ENCODE measurements at regions not wholly inside any gene's neighbourhood (a gene's known extent, or its start where the extent isn't known, plus 50 kb on each side); places are given as distances from the start of the nearest gene placed in this dataset.

DNA sequence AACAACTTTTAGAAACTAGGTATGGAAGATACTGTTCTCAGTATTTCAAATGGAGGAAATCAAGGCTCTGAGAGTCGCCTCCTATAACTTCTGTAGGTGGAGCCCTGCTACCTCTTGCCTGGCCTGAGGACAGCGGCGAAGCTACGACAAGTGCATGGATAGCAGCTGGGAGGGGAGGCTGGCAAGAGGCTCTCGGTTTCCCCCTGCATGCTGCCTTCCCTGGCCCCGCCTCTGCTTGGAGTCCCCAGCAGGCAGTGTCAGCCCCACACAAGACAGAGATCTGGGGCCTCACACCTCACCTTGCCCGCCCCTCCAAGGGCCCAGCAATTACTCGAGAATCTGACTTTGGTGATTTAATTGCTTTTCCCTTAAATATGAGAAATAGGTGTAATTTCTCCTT lies 107.6 kb upstream of the POU3F3 start (continued):
- TF ChIP-seq CBX5 (IDR thresholded peaks at IDR 0.05; ENCODE audit: low read depth, low read length) (no peak), POU5F1 (IDR thresholded peaks at IDR 0.05; ENCODE audit: low read depth, low read length) (no peak), KDM5A (IDR thresholded peaks at IDR 0.05; ENCODE audit: low read length) (no peak), HDAC6 (IDR thresholded peaks at IDR 0.05; ENCODE audit: low read depth, low read length) (no peak), SIX5 (IDR thresholded peaks at IDR 0.05; ENCODE audit: low read depth, low read length) (no peak)

Data from H1 (cell line).